ENCODE measurements at regions not wholly inside any gene's neighbourhood (a gene's known extent, or its start where the extent isn't known, plus 50 kb on each side); places are given as distances from the start of the nearest gene placed in this dataset.
A peak's percentile ranks its signal among the peaks of the same experiment; 100 is the strongest.

GRCh38 chr2:10985901-10986535 lies 74.3 kb downstream of the KCNF1 start:
- no peak for FAIRE-seq

GRCh38 chr2:10987439-10987838 lies 75.7 kb downstream of the KCNF1 start:
- no peak for FAIRE-seq

GRCh38 chr2:10987861-10988260 lies 76.1 kb downstream of the KCNF1 start:
- no peak for FAIRE-seq

- no peak for FAIRE-seq
These were observed 77.4 kb downstream of the KCNF1 start for GRCh38 chr2:10989151-10989550.

- no peak for FAIRE-seq
These were observed 78.0 kb downstream of the KCNF1 start for GRCh38 chr2:10989782-10990181.

GRCh38 chr2:10990561-10991111 lies 78.9 kb downstream of the KCNF1 start:
- FAIRE-seq = no peak

GRCh38 chr2:10992023-10992791 lies 80.5 kb downstream of the KCNF1 start:
- FAIRE-seq = no peak

GRCh38 chr2:10993001-10993481 lies 81.3 kb downstream of the KCNF1 start:
- FAIRE-seq = no peak

- FAIRE-seq = no peak
These were observed 83.7 kb downstream of the KCNF1 start for GRCh38 chr2:10995366-10995970.

GRCh38 chr2:11004199-11004598 lies 92.5 kb downstream of the KCNF1 start:
- FAIRE-seq = no peak

GRCh38 chr2:11005032-11005431 lies 93.3 kb downstream of the KCNF1 start:
- no peak for FAIRE-seq

- no peak for FAIRE-seq
These were observed 94.5 kb downstream of the KCNF1 start for GRCh38 chr2:11006191-11006590.

- no peak for FAIRE-seq
These were observed 95.9 kb downstream of the KCNF1 start for GRCh38 chr2:11007331-11008264.

- FAIRE-seq = no peak
These were observed 97.0 kb downstream of the KCNF1 start for GRCh38 chr2:11008773-11009172.

GRCh38 chr2:11009176-11009575 lies 97.4 kb downstream of the KCNF1 start:
- FAIRE-seq = peak; percentile 51

GRCh38 chr2:11009891-11010290 lies 98.2 kb downstream of the KCNF1 start:
- no peak for FAIRE-seq

- FAIRE-seq = no peak
These were observed 99.6 kb downstream of the KCNF1 start for GRCh38 chr2:11011359-11011758.

- FAIRE-seq = no peak
These were observed 100.5 kb downstream of the KCNF1 start for GRCh38 chr2:11012131-11012693.

GRCh38 chr2:11013196-11013595 lies 101.5 kb downstream of the KCNF1 start:
- no peak for FAIRE-seq

GRCh38 chr2:11014026-11014425 lies 102.3 kb downstream of the KCNF1 start:
- no peak for FAIRE-seq

- FAIRE-seq = no peak
These were observed 105.1 kb downstream of the KCNF1 start for GRCh38 chr2:11016735-11017388.

GRCh38 chr2:11017921-11018320 lies 106.2 kb downstream of the KCNF1 start:
- no peak for FAIRE-seq

Measured in endometrium (tissue), 2 donors.